Ascending aorta (tissue), 2 donors: ENCODE measurements at regions not wholly inside any gene's neighbourhood (a gene's known extent, or its start where the extent isn't known, plus 50 kb on each side); places are given as distances from the start of the nearest gene placed in this dataset.

Experiments used
- DNase-seq, 2 donors: peaks; one replicate each; pipeline ENCODE4 v3.0.0-alpha.2; 2019; ENCODE audit warnings: low spot score in 2 of 2
- H3K27ac ChIP-seq, 2 donors: fragments of 200-600 bp; sonication (generic); one replicate each; pipeline ENCODE4 v1.5.1; 2016 to 2017; ENCODE audit warnings: mild to moderate bottlenecking in 1 of 2
- H3K27me3 ChIP-seq: fragments of 200-600 bp; sonication (generic); one replicate; pipeline ENCODE4 v1.5.1; 2017
- H3K36me3 ChIP-seq, 2 donors: fragments of 200-600 bp; sonication (generic); one replicate each; pipeline ENCODE4 v1.5.1; 2016
- H3K4me1 ChIP-seq, 2 donors: fragments of 200-600 bp; sonication (generic); one replicate each; pipeline ENCODE4 v1.5.1; 2016 to 2017; ENCODE audit warnings: mild to moderate bottlenecking in 1 of 2
- H3K4me3 ChIP-seq, 2 donors: fragments of 200-600 bp; sonication (generic); one replicate each; pipeline ENCODE4 v1.5.1; 2016 to 2017; ENCODE audit warnings: mild to moderate bottlenecking in 1 of 2
- H3K9me3 ChIP-seq, 2 donors: fragments of 200-600 bp; sonication (generic); one replicate each; pipeline ENCODE4 v1.5.1; 2016
- intact Hi-C: fragments of 100-400 bp; cut with DNase I; formaldehyde crosslinking; loops from one replicate; pipeline ENCODE4 v1.15.1; 2023
- TF ChIP-seq, protein P1 (sequence below), 3 experiments: fragments of 200-600 bp in 2 of 3; fragments of 450-650 bp in 1 of 3; sonication (generic) in 2 of 3; IDR thresholded peaks; one replicate each; pipeline ENCODE4 v1.5.1; 2016 to 2019; ENCODE audit warnings: antibody characterized with exemption in 3 of 3, mild to moderate bottlenecking in 1 of 3, moderate library complexity in 1 of 3

DNA sequence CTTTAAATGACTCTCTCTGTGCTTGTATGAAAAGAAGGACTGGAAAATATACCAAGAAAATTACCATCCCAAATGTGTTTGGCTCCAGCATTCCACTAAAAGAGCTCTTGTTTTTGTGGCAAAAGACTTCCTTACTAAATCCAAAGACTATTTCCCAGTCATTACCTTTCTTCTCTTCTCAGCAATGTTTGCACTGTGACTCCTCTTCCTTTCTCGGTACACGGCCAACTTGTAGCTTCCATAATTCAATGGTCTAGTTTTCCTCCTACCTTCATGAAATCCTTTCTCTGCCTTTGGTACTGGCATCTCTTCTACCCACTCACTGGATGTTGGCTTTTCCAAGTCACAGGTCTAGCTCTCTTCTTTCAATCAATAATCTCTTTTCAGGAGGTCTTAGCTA lies 568.5 kb upstream of the JAG1 start:
- H3K9me3 ChIP-seq = no peaks in the 10 kb centered on the region
- no peaks in the 10 kb centered on the region for H3K27me3 ChIP-seq
- no peak overlapping the region for H3K4me3 ChIP-seq
- no peaks in the 10 kb centered on the region for H3K36me3 ChIP-seq
- DNase-seq = no peak
- intact Hi-C loops = no loop called here
- no peak overlapping the region for H3K27ac ChIP-seq
- TF ChIP-seq, protein P1, sequence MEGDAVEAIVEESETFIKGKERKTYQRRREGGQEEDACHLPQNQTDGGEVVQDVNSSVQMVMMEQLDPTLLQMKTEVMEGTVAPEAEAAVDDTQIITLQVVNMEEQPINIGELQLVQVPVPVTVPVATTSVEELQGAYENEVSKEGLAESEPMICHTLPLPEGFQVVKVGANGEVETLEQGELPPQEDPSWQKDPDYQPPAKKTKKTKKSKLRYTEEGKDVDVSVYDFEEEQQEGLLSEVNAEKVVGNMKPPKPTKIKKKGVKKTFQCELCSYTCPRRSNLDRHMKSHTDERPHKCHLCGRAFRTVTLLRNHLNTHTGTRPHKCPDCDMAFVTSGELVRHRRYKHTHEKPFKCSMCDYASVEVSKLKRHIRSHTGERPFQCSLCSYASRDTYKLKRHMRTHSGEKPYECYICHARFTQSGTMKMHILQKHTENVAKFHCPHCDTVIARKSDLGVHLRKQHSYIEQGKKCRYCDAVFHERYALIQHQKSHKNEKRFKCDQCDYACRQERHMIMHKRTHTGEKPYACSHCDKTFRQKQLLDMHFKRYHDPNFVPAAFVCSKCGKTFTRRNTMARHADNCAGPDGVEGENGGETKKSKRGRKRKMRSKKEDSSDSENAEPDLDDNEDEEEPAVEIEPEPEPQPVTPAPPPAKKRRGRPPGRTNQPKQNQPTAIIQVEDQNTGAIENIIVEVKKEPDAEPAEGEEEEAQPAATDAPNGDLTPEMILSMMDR (IDR thresholded peaks at IDR 0.05) = no peak
- H3K4me1 ChIP-seq = no peaks in the 10 kb centered on the region

DNA sequence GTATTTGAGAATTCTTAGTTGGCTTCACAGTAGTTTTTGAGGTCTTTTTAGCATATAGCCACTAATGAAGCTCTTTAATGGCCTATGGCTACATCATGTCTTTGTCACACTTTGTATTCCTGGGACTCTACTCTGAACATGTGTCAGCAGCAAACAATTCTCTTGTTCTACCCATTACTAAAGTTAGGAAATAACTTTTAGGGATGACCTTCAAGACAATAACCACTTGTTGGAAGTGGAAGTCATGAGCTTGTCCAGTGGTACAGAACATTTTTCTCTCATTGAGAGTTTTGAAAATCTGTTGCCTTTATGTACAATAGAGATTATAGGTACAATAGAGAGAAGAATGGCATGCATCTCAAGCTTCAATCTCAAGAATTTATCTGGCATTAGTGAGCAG lies 571.6 kb upstream of the JAG1 start:
- H3K27me3 ChIP-seq = no peaks in the 10 kb centered on the region
- no peak overlapping the region for H3K4me3 ChIP-seq
- no peak overlapping the region for H3K27ac ChIP-seq
- H3K4me1 ChIP-seq = no peaks in the 10 kb centered on the region
- TF ChIP-seq, protein P1 (IDR thresholded peaks at IDR 0.05) = no peak
- no peak for DNase-seq
- H3K9me3 ChIP-seq = no peaks in the 10 kb centered on the region
- intact Hi-C loops = no loop called here
- no peaks in the 10 kb centered on the region for H3K36me3 ChIP-seq

DNA sequence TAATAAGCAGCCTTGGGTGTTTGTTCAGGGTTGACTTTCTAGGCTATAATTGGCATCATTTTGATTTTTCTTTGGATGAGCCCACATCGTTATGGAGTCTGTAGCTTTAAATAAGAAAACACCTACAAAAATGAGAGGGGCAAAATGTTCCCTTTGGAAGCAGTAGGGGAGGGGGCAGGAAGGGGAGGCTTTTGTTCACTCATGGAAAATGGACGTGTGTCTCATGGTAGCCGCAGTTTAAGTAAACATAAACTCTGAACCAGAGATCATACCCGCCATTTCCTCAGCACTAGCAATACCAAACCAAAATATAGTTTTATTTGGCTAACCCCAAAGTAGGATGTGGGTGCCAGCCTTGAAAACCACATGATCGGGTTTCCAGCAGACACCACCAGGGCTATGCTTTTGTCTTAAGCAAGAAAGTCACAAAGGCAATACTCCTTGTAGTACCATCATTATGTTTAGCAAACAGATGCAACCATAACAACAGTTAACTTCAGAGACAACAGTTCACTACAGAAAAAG lies 572.5 kb upstream of the JAG1 start:
- no peaks in the 10 kb centered on the region for H3K27me3 ChIP-seq
- DNase-seq = no peak
- no peak overlapping the region for H3K27ac ChIP-seq
- intact Hi-C loops = no loop called here
- H3K9me3 ChIP-seq = no peaks in the 10 kb centered on the region
- TF ChIP-seq, protein P1 (IDR thresholded peaks at IDR 0.05) = no peak
- H3K4me1 ChIP-seq = no peaks in the 10 kb centered on the region
- H3K36me3 ChIP-seq = no peaks in the 10 kb centered on the region
- H3K4me3 ChIP-seq = no peak overlapping the region

DNA sequence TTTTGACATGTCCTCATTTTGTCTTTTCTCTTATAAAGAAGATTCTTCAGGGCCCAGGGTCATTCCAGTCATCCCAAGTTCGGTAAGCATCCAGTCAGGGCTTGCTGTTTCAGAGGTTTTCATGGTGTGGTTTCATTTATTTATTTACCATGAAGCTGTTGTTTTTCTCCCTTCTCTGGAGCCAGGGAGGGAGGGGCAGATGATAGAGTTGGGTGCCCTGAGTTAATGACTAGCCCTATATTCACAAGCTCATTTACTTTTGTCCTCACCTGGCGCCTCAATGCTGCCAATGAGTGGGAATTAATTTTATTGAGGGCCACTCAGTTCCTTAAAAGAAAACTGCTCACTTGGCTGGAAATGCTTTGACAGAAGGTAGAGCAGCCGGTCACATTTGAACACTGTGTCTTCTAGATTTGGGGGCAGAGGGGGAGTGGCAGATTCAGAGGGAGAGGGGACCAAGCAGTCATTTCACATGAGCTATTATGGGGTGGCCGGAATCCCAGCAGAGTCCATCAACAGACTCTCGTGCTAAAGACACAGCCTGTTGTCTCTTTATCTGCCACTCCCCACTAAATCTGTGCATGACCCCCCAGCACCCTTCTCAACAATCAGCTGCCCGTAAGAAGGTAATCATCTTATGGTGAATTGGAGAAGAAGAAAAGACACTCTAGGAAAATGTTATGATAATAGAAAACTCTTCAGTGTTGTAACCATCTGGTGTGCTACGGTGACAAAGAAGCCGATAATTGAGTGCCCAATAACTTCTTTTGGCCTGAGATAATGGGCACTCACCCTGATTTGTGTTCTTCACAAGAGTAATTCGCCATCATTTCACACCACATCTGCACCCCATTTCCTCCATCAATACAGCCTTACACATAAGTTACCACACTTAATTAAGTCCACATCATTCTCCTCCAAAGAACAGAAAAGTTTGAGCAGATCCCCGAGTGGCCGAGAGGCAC lies 573.5 kb upstream of the JAG1 start:
- TF ChIP-seq, protein P1 (IDR thresholded peaks at IDR 0.05) = no peak
- no peaks in the 10 kb centered on the region for H3K9me3 ChIP-seq
- no peaks in the 10 kb centered on the region for H3K27me3 ChIP-seq
- H3K4me3 ChIP-seq = no peak overlapping the region
- intact Hi-C loops = no loop called here
- no peaks in the 10 kb centered on the region for H3K4me1 ChIP-seq
- no peak for DNase-seq
- no peak overlapping the region for H3K27ac ChIP-seq
- no peaks in the 10 kb centered on the region for H3K36me3 ChIP-seq

DNA sequence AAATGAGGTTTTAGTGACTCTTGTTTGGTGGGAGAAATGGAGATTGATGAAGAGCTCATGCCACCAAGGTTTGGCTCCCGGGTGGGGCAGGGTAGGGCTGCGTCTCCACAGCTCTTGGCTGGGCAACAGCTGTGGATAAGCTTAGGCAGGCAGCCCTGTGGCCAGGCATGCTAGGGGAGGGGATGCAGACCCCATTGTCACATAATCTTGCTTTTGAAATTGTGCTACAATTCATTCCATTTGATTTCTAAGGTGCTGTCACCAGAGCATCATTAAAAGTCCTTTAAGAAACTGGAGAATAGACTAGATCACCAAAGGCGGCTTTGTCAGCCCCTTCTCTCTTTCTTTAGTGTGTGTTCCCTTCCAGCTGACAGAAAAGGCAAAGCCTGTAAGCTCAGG lies 574.2 kb upstream of the JAG1 start:
- H3K27ac ChIP-seq = no peak overlapping the region
- TF ChIP-seq, protein P1 (IDR thresholded peaks at IDR 0.05) = no peak
- intact Hi-C loops = no loop called here

More for the DNA sequence above, 574.2 kb upstream of the JAG1 start:
- H3K4me3 ChIP-seq = no peak overlapping the region
- DNase-seq = no peak
- no peaks in the 10 kb centered on the region for H3K9me3 ChIP-seq
- no peaks in the 10 kb centered on the region for H3K27me3 ChIP-seq
- H3K4me1 ChIP-seq = no peaks in the 10 kb centered on the region
- H3K36me3 ChIP-seq = no peaks in the 10 kb centered on the region
